ENCODE measurements at regions not wholly inside any gene's neighbourhood (a gene's known extent, or its start where the extent isn't known, plus 50 kb on each side); places are given as distances from the start of the nearest gene placed in this dataset.

- Mint-ChIP-seq H3K27ac (no peak overlapping the region), H3K4me1 (ENCODE audit: low read depth) (no peaks in the 10 kb centered on the region), H3K27me3 (no peaks in the 10 kb centered on the region), H3K36me3 (ENCODE audit: low read depth) (no peaks in the 10 kb centered on the region), H3K9me3 (peaks cover 5% of the 10 kb centered on the region), H3K4me3 (no peak overlapping the region)
- Histone ChIP-seq H3K4me1 (ENCODE audit: insufficient read depth, low read length) (no peaks in the 10 kb centered on the region), H3K27ac (ENCODE audit: low read depth in 1 of 2, low read length in 2 of 2) (no peak overlapping the region), H3K36me3 (ENCODE audit: insufficient read depth, low read length) (no peaks in the 10 kb centered on the region), H3K4me3 (ENCODE audit: low read length) (no peak overlapping the region), H3K27me3 (ENCODE audit: control insufficient read depth in 1 of 2, insufficient read depth in 2 of 2, low read length in 2 of 2) (no peaks in the 10 kb centered on the region), H3K9me3 (ENCODE audit: control insufficient read depth in 1 of 2, insufficient read depth in 1 of 2, low read length in 2 of 2) (peaks cover 0 to 4% of the 10 kb centered on the region in 2 experiments)
- DNase-seq (no peak), ATAC-seq (ENCODE audit: poor library complexity) (no peak)
- POLR2A ChIA-PET, result no interaction called here
- TF ChIP-seq, protein P1, sequence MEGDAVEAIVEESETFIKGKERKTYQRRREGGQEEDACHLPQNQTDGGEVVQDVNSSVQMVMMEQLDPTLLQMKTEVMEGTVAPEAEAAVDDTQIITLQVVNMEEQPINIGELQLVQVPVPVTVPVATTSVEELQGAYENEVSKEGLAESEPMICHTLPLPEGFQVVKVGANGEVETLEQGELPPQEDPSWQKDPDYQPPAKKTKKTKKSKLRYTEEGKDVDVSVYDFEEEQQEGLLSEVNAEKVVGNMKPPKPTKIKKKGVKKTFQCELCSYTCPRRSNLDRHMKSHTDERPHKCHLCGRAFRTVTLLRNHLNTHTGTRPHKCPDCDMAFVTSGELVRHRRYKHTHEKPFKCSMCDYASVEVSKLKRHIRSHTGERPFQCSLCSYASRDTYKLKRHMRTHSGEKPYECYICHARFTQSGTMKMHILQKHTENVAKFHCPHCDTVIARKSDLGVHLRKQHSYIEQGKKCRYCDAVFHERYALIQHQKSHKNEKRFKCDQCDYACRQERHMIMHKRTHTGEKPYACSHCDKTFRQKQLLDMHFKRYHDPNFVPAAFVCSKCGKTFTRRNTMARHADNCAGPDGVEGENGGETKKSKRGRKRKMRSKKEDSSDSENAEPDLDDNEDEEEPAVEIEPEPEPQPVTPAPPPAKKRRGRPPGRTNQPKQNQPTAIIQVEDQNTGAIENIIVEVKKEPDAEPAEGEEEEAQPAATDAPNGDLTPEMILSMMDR (IDR thresholded peaks at IDR 0.05), result no peak
- intact Hi-C loops (cut with DNase I, micrococcal nuclease), result no loop called here
- CTCF ChIA-PET, result no interaction called here
Measured at GRCh38 chr12:78683031-78683430, 181.5 kb upstream of the SYT1 start.

GRCh38 chr12:78683626-78684025 lies 180.9 kb upstream of the SYT1 start:
- H3K4me3 Mint-ChIP-seq, result no peak overlapping the region
- Histone ChIP-seq H3K4me3 (ENCODE audit: low read length) (no peak overlapping the region), H3K9me3 (ENCODE audit: control insufficient read depth in 1 of 2, insufficient read depth in 1 of 2, low read length in 2 of 2) (peaks cover 0 to 4% of the 10 kb centered on the region in 2 experiments), H3K27me3 (ENCODE audit: control insufficient read depth in 1 of 2, insufficient read depth in 2 of 2, low read length in 2 of 2) (no peaks in the 10 kb centered on the region), H3K4me1 (ENCODE audit: insufficient read depth, low read length) (no peaks in the 10 kb centered on the region), H3K36me3 (ENCODE audit: insufficient read depth, low read length) (no peaks in the 10 kb centered on the region), H3K27ac (ENCODE audit: low read depth in 1 of 2, low read length in 2 of 2) (no peak overlapping the region)
- POLR2A ChIA-PET, result no interaction called here
- no peak overlapping the region for H3K27ac Mint-ChIP-seq
- intact Hi-C loops (cut with DNase I, micrococcal nuclease), result no loop called here
- peaks cover 5% of the 10 kb centered on the region for H3K9me3 Mint-ChIP-seq
- no peaks in the 10 kb centered on the region for H3K4me1 Mint-ChIP-seq (ENCODE audit: low read depth)
- ATAC-seq (ENCODE audit: poor library complexity) (no peak), DNase-seq (no peak)
- CTCF ChIA-PET, result no interaction called here
- no peaks in the 10 kb centered on the region for H3K36me3 Mint-ChIP-seq (ENCODE audit: low read depth)
- TF ChIP-seq, protein P1 (IDR thresholded peaks at IDR 0.05), result no peak
- no peaks in the 10 kb centered on the region for H3K27me3 Mint-ChIP-seq

GRCh38 chr12:78684419-78684818 lies 180.2 kb upstream of the SYT1 start:
- POLR2A ChIA-PET, result no interaction called here
- TF ChIP-seq, protein P1 (IDR thresholded peaks at IDR 0.05), result no peak
- ATAC-seq (ENCODE audit: poor library complexity) (no peak), DNase-seq (no peak)
- H3K27ac Mint-ChIP-seq, result no peak overlapping the region
- H3K36me3 Mint-ChIP-seq (ENCODE audit: low read depth), result no peaks in the 10 kb centered on the region
- peaks cover 5% of the 10 kb centered on the region for H3K9me3 Mint-ChIP-seq
- H3K4me3 ChIP-seq (ENCODE audit: low read length), result no peak overlapping the region
- H3K36me3 ChIP-seq (ENCODE audit: insufficient read depth, low read length), result no peaks in the 10 kb centered on the region
- H3K27ac ChIP-seq (ENCODE audit: low read depth in 1 of 2, low read length in 2 of 2), result no peak overlapping the region
- peaks cover 0 to 4% of the 10 kb centered on the region in 2 experiments for H3K9me3 ChIP-seq (ENCODE audit: control insufficient read depth in 1 of 2, insufficient read depth in 1 of 2, low read length in 2 of 2)
- no peaks in the 10 kb centered on the region for H3K4me1 ChIP-seq (ENCODE audit: insufficient read depth, low read length)
- H3K27me3 Mint-ChIP-seq, result no peaks in the 10 kb centered on the region
- CTCF ChIA-PET, result no interaction called here
- no peak overlapping the region for H3K4me3 Mint-ChIP-seq
- intact Hi-C loops (cut with DNase I, micrococcal nuclease), result no loop called here
- H3K27me3 ChIP-seq (ENCODE audit: control insufficient read depth in 1 of 2, insufficient read depth in 2 of 2, low read length in 2 of 2), result no peaks in the 10 kb centered on the region
- H3K4me1 Mint-ChIP-seq (ENCODE audit: low read depth), result no peaks in the 10 kb centered on the region
